CD8-positive, alpha-beta memory T cell (primary cell): ENCODE measurements at regions not wholly inside any gene's neighbourhood (a gene's known extent, or its start where the extent isn't known, plus 50 kb on each side); places are given as distances from the start of the nearest gene placed in this dataset.

Source experiments
- CTCF ChIA-PET: fragments of 350-600 bp; sonication (Branson Sonifier 250); formaldehyde crosslinking; loops from one replicate; lab custom pipeline; 2021; ENCODE audit warnings: antibody characterized with exemption; lab: Charles Lee
- POLR2A ChIA-PET: fragments of 350-600 bp; sonication (Branson Sonifier 250); formaldehyde crosslinking; loops from one replicate; lab custom pipeline; 2021; ENCODE audit warnings: antibody characterized with exemption; lab: Charles Lee
- DNase-seq, 5 donors: peaks; one replicate each; pipeline versions ENCODE4 v3.0.0 to v3.0.0-alpha.2; 2020 to 2022; ENCODE audit warnings: mixed read lengths in 1 of 5
- H3K27ac ChIP-seq: one replicate; pipeline ENCODE4 v1.7.0; 2013; ENCODE audit warnings: low read depth, mild to moderate bottlenecking, low read length, moderate library complexity
- H3K27me3 ChIP-seq: 2 replicates; pipeline ENCODE4 v1.7.0; 2013; ENCODE audit warnings: low read length, mild to moderate bottlenecking; ENCODE audit not compliant: insufficient read depth, poor library complexity, severe bottlenecking
- H3K36me3 ChIP-seq: 2 replicates; pipeline ENCODE4 v1.7.0; 2013; ENCODE audit warnings: mild to moderate bottlenecking, low read length, moderate library complexity; ENCODE audit not compliant: insufficient read depth
- H3K4me1 ChIP-seq: 2 replicates; pipeline ENCODE4 v1.7.0; 2013; ENCODE audit warnings: mild to moderate bottlenecking, low read length, moderate library complexity; ENCODE audit not compliant: insufficient read depth
- H3K4me3 ChIP-seq: 2 replicates; pipeline ENCODE4 v1.7.0; 2013; ENCODE audit warnings: mild to moderate bottlenecking, low read length
- H3K9me3 ChIP-seq: 2 replicates; pipeline ENCODE4 v1.7.0; 2013; ENCODE audit warnings: mild to moderate bottlenecking, low read length
- H3K27ac Mint-ChIP-seq, 8 donors: one replicate each; pipeline ENCODE4 v1.8.0; 2020 to 2021; ENCODE audit warnings: mixed read lengths in 8 of 8, mild to moderate bottlenecking in 6 of 8, inconsistent platforms in 3 of 8, moderate library complexity in 3 of 8
- H3K27me3 Mint-ChIP-seq, 2 donors: one replicate each; pipeline ENCODE4 v1.8.0; 2020 to 2021; ENCODE audit warnings: mixed read lengths in 2 of 2, mild to moderate bottlenecking in 1 of 2, moderate library complexity in 1 of 2
- H3K36me3 Mint-ChIP-seq, 3 donors: one replicate each; pipeline ENCODE4 v1.8.0; 2020 to 2021; ENCODE audit warnings: mixed read lengths in 3 of 3, inconsistent platforms in 1 of 3, mild to moderate bottlenecking in 1 of 3
- H3K4me1 Mint-ChIP-seq, 3 donors: one replicate each; pipeline ENCODE4 v1.8.0; 2020 to 2021; ENCODE audit warnings: mixed read lengths in 3 of 3, inconsistent platforms in 1 of 3, mild to moderate bottlenecking in 1 of 3
- H3K4me3 Mint-ChIP-seq, 7 donors: one replicate each; pipeline ENCODE4 v1.8.0; 2020 to 2021; ENCODE audit warnings: mixed read lengths in 7 of 7, mild to moderate bottlenecking in 6 of 7, moderate library complexity in 4 of 7, inconsistent platforms in 2 of 7
- H3K9me3 Mint-ChIP-seq, 5 donors: one replicate each; pipeline ENCODE4 v1.8.0; 2020 to 2022; ENCODE audit warnings: mixed read lengths in 5 of 5, mild to moderate bottlenecking in 3 of 5, moderate library complexity in 2 of 5, inconsistent platforms in 1 of 5

DNA sequence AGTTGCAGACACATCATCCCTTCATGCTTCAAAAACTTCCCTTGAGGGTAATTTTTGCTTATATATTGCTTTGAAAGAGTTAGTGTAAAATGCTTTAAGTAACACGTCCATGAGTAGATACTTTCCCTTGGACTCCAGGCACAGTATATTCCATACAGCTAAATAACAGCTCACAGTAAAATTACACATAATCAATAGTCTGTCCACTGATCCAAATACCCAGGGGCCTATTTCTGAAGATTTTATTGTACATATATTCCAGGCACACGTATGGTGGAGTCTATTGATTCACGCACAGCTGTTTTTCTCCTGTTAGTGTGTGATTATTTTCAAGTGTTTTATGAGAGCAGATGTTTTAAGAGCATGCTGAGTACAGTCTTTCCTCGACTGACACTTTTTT is 223.7 kb upstream of the GRAMD2B start:
- Histone ChIP-seq H3K9me3 (no peaks in the 10 kb centered on the region), H3K36me3 (no peaks in the 10 kb centered on the region), H3K4me3 (no peak overlapping the region), H3K4me1 (no peaks in the 10 kb centered on the region), H3K27ac (no peak overlapping the region), H3K27me3 (no peaks in the 10 kb centered on the region)
- Mint-ChIP-seq H3K27me3 (peaks cover 0 to 4% of the 10 kb centered on the region in 2 donors), H3K9me3 (peaks cover 0 to 12% (median 3%) of the 10 kb centered on the region in 5 donors), H3K4me1 (no peaks in the 10 kb centered on the region), H3K36me3 (no peaks in the 10 kb centered on the region), H3K27ac (no peak overlapping the region), H3K4me3 (no peak overlapping the region)
- ChIA-PET POLR2A (no interaction called here), CTCF (no interaction called here)
- no peak for DNase-seq

DNA sequence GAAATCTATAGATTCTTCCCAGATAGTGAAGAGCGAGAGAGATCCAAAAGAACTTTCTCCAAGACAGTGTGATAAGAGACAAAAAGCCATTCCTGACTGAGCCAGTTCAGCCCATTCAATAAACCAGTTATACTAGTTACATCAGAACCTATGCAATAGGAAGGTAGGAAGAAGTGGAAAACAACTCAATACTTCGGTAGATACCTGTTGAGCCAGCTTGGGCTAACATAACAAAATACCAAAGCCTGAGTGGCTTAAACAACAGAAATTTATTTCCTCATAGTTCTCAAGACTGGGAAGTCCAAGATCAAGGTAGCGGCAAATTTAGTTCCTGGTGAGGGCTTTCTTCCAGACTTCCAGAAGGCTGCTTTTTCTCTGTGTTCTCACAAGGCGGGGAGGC is 214.5 kb upstream of the GRAMD2B start:
- peaks cover 6 to 20% (median 14%) of the 10 kb centered on the region in 5 donors for H3K9me3 Mint-ChIP-seq
- Histone ChIP-seq H3K4me1 (no peaks in the 10 kb centered on the region), H3K36me3 (no peaks in the 10 kb centered on the region), H3K27me3 (no peaks in the 10 kb centered on the region), H3K4me3 (no peak overlapping the region), H3K9me3 (no peaks in the 10 kb centered on the region), H3K27ac (no peak overlapping the region)
- H3K4me3 Mint-ChIP-seq, result no peak overlapping the region
- ChIA-PET CTCF (no interaction called here), POLR2A (no interaction called here)
- H3K27ac Mint-ChIP-seq, result no peak overlapping the region
- DNase-seq, result no peak
- H3K27me3 Mint-ChIP-seq, result no peaks in the 10 kb centered on the region
- no peaks in the 10 kb centered on the region for H3K36me3 Mint-ChIP-seq
- no peaks in the 10 kb centered on the region for H3K4me1 Mint-ChIP-seq

- no peaks in the 10 kb centered on the region for H3K36me3 ChIP-seq
- H3K4me1 ChIP-seq, result no peaks in the 10 kb centered on the region
- no peak overlapping the region for H3K4me3 ChIP-seq
- H3K27ac ChIP-seq, result no peak overlapping the region
- no peak for DNase-seq
- H3K4me3 Mint-ChIP-seq, result no peak overlapping the region
- H3K27me3 Mint-ChIP-seq, result no peaks in the 10 kb centered on the region
- no peak overlapping the region for H3K27ac Mint-ChIP-seq
- no peaks in the 10 kb centered on the region for H3K36me3 Mint-ChIP-seq
- H3K9me3 ChIP-seq, result no peaks in the 10 kb centered on the region
- H3K4me1 Mint-ChIP-seq, result no peaks in the 10 kb centered on the region
- H3K9me3 Mint-ChIP-seq, result peaks cover 0 to 15% (median 10%) of the 10 kb centered on the region in 5 donors
- no peaks in the 10 kb centered on the region for H3K27me3 ChIP-seq
- ChIA-PET CTCF (no interaction called here), POLR2A (no interaction called here)
These were observed 212.3 kb upstream of the GRAMD2B start for GRCh38 chr5:126210955-126211354.

DNA sequence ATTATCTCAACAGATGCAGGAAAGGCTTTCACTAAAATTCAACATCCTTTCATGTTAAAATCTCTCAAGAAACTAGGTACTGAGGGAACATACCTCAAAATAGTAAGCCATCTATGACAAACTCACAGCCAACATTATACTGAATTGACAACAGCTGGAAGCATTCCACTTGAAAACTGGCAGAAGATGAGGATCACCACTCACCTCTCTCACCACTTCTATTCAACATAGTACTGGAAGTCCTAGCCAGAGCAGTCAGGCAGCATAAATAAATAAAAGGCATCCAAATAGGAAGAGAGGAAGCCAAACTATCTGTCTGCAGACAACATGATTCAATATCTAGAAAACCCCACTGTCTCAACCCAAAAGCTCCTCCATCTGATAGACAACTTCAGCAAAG is 203.6 kb upstream of the GRAMD2B start:
- Histone ChIP-seq H3K4me1 (no peaks in the 10 kb centered on the region), H3K36me3 (no peaks in the 10 kb centered on the region), H3K27ac (no peak overlapping the region), H3K4me3 (no peak overlapping the region), H3K27me3 (no peaks in the 10 kb centered on the region), H3K9me3 (no peaks in the 10 kb centered on the region)
- H3K27me3 Mint-ChIP-seq, result peaks cover 0 to 1% of the 10 kb centered on the region in 2 donors
- peaks cover 6 to 10% (median 8%) of the 10 kb centered on the region in 5 donors for H3K9me3 Mint-ChIP-seq
- H3K27ac Mint-ChIP-seq, result no peak overlapping the region
- POLR2A ChIA-PET, result no interaction called here
- H3K4me3 Mint-ChIP-seq, result no peak overlapping the region
- no peak for DNase-seq
- CTCF ChIA-PET, result interaction anchor here (1.0 kb wide), 1 partner anchor 244 kb away, joined by 3 read pairs; no protein-coding TSS in a partner anchor
- no peaks in the 10 kb centered on the region for H3K4me1 Mint-ChIP-seq
- H3K36me3 Mint-ChIP-seq, result no peaks in the 10 kb centered on the region

DNA sequence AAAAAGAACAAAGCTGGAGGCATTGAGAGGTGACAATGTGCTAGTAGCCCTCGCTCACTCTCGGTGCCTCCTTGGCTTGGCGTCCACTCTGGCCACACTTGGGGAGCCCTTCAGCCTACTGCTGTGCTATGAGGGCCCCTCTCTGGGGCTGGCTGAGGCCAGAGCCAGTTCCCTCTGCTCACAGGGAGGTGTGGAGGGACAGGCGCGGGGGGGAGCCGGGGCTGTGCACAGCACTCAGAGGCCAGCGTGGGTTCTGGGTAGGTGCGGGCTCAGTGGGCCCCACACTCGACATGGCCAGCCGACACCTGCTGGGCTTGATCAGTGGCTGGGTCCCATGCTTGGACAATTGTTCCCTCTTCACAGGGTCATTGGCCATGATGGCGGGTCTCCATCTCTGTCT is 202.5 kb upstream of the GRAMD2B start:
- H3K4me3 Mint-ChIP-seq, result no peak overlapping the region
- Histone ChIP-seq H3K9me3 (no peaks in the 10 kb centered on the region), H3K4me3 (no peak overlapping the region), H3K4me1 (no peaks in the 10 kb centered on the region), H3K27me3 (no peaks in the 10 kb centered on the region), H3K36me3 (no peaks in the 10 kb centered on the region), H3K27ac (no peak overlapping the region)
- H3K4me1 Mint-ChIP-seq, result no peaks in the 10 kb centered on the region
- H3K36me3 Mint-ChIP-seq, result no peaks in the 10 kb centered on the region
- H3K27me3 Mint-ChIP-seq, result peaks cover 0 to 1% of the 10 kb centered on the region in 2 donors
- ChIA-PET POLR2A (no interaction called here), CTCF (interaction anchor here (0.6 kb wide), 1 partner anchor 16 kb away, joined by 3 read pairs; no protein-coding TSS in a partner anchor)
- peaks cover 7 to 13% (median 10%) of the 10 kb centered on the region in 5 donors for H3K9me3 Mint-ChIP-seq
- H3K27ac Mint-ChIP-seq, result no peak overlapping the region
- DNase-seq, result no peak

GRCh38 chr5:126228934-126229333 is 194.3 kb upstream of the GRAMD2B start:
- no peaks in the 10 kb centered on the region for H3K36me3 ChIP-seq
- DNase-seq, result no peak
- POLR2A ChIA-PET, result no interaction called here
- H3K9me3 ChIP-seq, result no peaks in the 10 kb centered on the region
- Mint-ChIP-seq H3K4me1 (no peaks in the 10 kb centered on the region), H3K27me3 (peaks cover 0 to 2% of the 10 kb centered on the region in 2 donors), H3K36me3 (no peaks in the 10 kb centered on the region), H3K9me3 (peaks cover 9 to 23% (median 13%) of the 10 kb centered on the region in 5 donors), H3K4me3 (no peak overlapping the region), H3K27ac (no peak overlapping the region)
- CTCF ChIA-PET, result no interaction called here
- no peaks in the 10 kb centered on the region for H3K27me3 ChIP-seq
- no peaks in the 10 kb centered on the region for H3K4me1 ChIP-seq
- no peak overlapping the region for H3K27ac ChIP-seq
- no peak overlapping the region for H3K4me3 ChIP-seq

DNA sequence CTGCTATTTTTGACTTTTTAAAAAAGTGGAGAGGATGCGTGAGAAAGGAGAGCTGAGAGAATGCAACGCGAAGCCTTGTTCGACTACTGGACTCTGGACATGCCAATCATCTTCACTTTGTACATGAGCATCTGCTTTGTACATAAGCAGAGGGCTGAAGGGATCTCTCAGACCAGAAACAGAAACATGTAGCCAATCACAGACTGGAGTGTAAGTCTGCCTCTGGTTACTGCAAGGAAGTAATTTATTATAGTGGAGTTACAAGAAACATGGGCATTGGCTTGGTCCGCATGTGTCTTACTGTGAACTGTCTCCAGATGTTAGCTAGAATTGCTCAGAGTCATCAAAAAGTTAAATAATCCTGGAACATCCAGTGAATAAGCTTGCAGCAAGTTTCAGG is 190.0 kb upstream of the GRAMD2B start:
- Histone ChIP-seq H3K36me3 (no peaks in the 10 kb centered on the region), H3K4me3 (no peak overlapping the region), H3K4me1 (no peaks in the 10 kb centered on the region), H3K9me3 (no peaks in the 10 kb centered on the region), H3K27ac (no peak overlapping the region), H3K27me3 (no peaks in the 10 kb centered on the region)
- no peaks in the 10 kb centered on the region for H3K36me3 Mint-ChIP-seq
- peaks cover under 1 to 11% (median 5%) of the 10 kb centered on the region in 5 donors for H3K9me3 Mint-ChIP-seq
- CTCF ChIA-PET, result no interaction called here
- no peak overlapping the region for H3K27ac Mint-ChIP-seq
- POLR2A ChIA-PET, result no interaction called here
- peaks cover 0 to 2% of the 10 kb centered on the region in 2 donors for H3K27me3 Mint-ChIP-seq
- no peaks in the 10 kb centered on the region for H3K4me1 Mint-ChIP-seq
- no peak overlapping the region for H3K4me3 Mint-ChIP-seq
- DNase-seq, result no peak

DNA sequence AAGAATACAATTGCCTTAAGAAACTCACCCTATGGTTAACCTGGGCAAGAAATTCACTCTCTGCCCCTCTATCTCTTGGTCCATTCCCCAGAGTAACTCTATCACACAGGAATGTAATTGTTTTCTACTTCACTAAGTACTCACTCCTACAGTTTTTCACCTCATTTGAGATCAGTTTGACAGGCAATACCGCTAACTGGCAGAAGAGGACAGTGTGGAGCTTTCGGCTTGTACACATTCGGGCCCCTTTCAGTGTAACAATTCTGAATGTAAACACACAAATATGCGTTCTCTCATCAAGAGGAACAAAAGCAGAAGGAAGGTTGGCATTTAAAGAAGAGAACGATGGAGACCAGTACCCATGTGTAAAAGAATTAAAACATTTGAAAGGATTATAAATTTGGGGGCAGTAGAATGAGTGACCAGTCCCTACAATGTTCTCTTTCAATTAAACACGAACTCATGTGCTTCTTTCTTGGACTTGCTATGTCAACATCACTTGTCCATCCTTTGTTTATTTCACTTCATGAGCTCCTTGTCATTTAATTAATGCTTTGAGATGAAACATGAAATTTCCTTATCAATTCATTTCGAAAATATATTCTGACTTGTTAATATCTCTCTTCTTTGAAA is 188.5 kb upstream of the GRAMD2B start:
- POLR2A ChIA-PET, result no interaction called here
- Histone ChIP-seq H3K27ac (no peak overlapping the region), H3K36me3 (no peaks in the 10 kb centered on the region), H3K27me3 (no peaks in the 10 kb centered on the region), H3K9me3 (no peaks in the 10 kb centered on the region), H3K4me3 (no peak overlapping the region), H3K4me1 (no peaks in the 10 kb centered on the region)
- no peaks in the 10 kb centered on the region for H3K4me1 Mint-ChIP-seq
- DNase-seq, result no peak
- peaks cover 0 to 12% (median 8%) of the 10 kb centered on the region in 5 donors for H3K9me3 Mint-ChIP-seq
- H3K4me3 Mint-ChIP-seq, result no peak overlapping the region
- CTCF ChIA-PET, result no interaction called here
- H3K36me3 Mint-ChIP-seq, result no peaks in the 10 kb centered on the region
- peaks cover 0 to 2% of the 10 kb centered on the region in 2 donors for H3K27me3 Mint-ChIP-seq
- no peak overlapping the region for H3K27ac Mint-ChIP-seq
